ENCODE measurements at regions not wholly inside any gene's neighbourhood (a gene's known extent, or its start where the extent isn't known, plus 50 kb on each side); places are given as distances from the start of the nearest gene placed in this dataset.

GRCh38 chr7:153576096-153576495, 476.1 kb upstream of the DPP6 start:
- Mint-ChIP-seq H3K27me3 (no peaks in the 10 kb centered on the region), H3K4me1 (no peaks in the 10 kb centered on the region), H3K4me3 (no peak overlapping the region), H3K9me3 (peaks cover 13 to 50% (median 24%) of the 10 kb centered on the region in 7 donors), H3K27ac (no peak overlapping the region), H3K36me3 (no peaks in the 10 kb centered on the region)
- no peak for DNase-seq
- no peak for ATAC-seq (ENCODE audit: low read depth in 2 of 2)

GRCh38 chr7:153581419-153581818, 470.8 kb upstream of the DPP6 start:
- Mint-ChIP-seq H3K9me3 (peaks cover 11 to 38% (median 19%) of the 10 kb centered on the region in 7 donors), H3K4me3 (no peak overlapping the region), H3K27ac (no peak overlapping the region), H3K36me3 (no peaks in the 10 kb centered on the region), H3K4me1 (no peaks in the 10 kb centered on the region), H3K27me3 (no peaks in the 10 kb centered on the region)
- no peak for ATAC-seq (ENCODE audit: low read depth in 2 of 2)
- no peak for DNase-seq

DNA sequence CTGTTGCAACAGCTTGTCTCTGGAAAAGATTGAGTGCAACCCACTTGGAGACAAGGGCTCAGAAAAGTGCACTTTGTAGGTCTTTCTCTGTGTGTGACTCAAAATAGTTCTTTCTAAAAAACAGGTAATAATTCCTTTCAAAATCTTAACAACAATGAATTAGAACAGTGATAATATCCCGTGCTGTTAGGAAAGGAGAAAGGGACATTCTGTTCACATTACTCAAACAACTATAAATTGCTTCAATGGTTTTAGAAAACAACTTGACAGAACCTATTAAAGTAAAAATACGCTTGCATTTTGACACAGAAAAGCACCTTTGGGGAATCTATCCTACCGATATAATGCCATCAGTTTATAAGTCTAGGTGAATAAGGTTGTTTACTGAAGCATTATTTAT, 468.1 kb upstream of the DPP6 start:
- Mint-ChIP-seq H3K27ac (no peak overlapping the region), H3K9me3 (peaks cover 6 to 28% (median 11%) of the 10 kb centered on the region in 7 donors), H3K27me3 (no peaks in the 10 kb centered on the region), H3K36me3 (no peaks in the 10 kb centered on the region), H3K4me3 (no peak overlapping the region), H3K4me1 (no peaks in the 10 kb centered on the region)
- ATAC-seq (ENCODE audit: low read depth in 2 of 2) (no peak), DNase-seq (no peak)

DNA sequence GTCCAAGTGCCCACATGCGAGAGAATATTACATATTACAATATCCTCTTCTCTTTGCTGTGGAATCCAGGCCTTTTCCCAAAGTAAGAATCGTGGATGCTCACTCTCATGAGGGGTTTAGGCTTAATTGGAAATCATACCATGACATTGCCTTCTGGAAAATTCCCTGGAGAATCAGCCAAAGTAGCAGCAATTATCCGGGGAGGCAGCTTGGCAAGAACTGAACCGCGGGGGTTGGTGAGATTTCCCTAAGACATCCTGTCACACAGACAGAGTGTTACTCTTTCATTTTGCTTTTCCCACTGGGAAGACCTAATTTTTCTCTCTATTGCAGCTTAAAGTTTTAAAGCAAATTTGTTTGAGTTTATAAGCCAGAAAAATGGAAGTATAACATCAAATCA, 463.6 kb upstream of the DPP6 start:
- H3K36me3 Mint-ChIP-seq = no peaks in the 10 kb centered on the region
- peaks cover 0 to 17% (median 12%) of the 10 kb centered on the region in 7 donors for H3K9me3 Mint-ChIP-seq
- H3K4me3 Mint-ChIP-seq = no peak overlapping the region
- ATAC-seq (ENCODE audit: low read depth in 2 of 2) (no peak), DNase-seq (no peak)
- no peaks in the 10 kb centered on the region for H3K4me1 Mint-ChIP-seq
- no peak overlapping the region for H3K27ac Mint-ChIP-seq
- H3K27me3 Mint-ChIP-seq = no peaks in the 10 kb centered on the region

DNA sequence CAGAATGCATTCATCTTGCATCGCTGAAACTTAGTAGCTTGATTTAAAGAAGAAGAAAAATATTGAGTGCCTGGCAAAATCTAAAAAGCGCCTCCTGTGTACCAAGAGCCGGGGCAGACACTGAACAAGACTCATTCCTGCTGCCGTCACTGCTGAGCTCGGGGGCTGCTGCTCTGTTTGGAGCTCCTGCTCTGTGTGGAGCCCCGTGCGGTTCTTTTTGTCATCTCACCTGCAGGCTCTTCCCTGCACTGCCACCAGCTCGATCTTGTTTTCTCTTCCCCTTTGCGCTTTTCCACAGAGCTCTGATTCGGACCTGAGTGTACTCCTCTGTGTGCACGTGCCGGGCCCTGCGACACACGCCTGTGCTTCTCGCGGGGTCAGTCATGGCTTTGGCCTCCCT, 462.1 kb upstream of the DPP6 start:
- Mint-ChIP-seq H3K36me3 (no peaks in the 10 kb centered on the region), H3K27me3 (no peaks in the 10 kb centered on the region), H3K4me3 (no peak overlapping the region), H3K9me3 (peaks cover 0 to 16% (median 6%) of the 10 kb centered on the region in 7 donors), H3K27ac (no peak overlapping the region), H3K4me1 (no peaks in the 10 kb centered on the region)
- ATAC-seq (ENCODE audit: low read depth in 2 of 2) = no peak
- DNase-seq = no peak

DNA sequence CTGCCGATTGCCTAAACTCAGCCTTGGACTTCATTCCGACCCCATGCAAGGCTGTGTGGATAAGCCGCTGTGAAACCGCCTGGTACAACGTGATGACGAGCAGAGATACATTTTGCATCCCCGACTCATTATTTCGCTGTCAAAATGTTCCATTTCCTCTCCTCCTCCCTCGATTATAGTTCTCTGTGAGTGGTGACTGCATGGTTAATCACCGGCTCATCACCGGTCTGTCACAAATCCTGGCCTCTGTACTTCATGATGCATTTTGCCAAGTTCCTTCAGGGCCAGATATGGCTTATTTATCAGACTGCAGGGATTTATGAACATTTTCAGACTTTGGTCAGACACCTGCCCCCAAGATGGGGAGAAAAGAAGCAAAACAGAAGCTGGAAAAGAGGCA, 461.6 kb upstream of the DPP6 start:
- DNase-seq = no peak
- H3K4me1 Mint-ChIP-seq = no peaks in the 10 kb centered on the region
- H3K4me3 Mint-ChIP-seq = no peak overlapping the region
- H3K27me3 Mint-ChIP-seq = no peaks in the 10 kb centered on the region
- no peak overlapping the region for H3K27ac Mint-ChIP-seq
- ATAC-seq (ENCODE audit: low read depth in 2 of 2) = no peak
- peaks cover 0 to 19% (median 6%) of the 10 kb centered on the region in 7 donors for H3K9me3 Mint-ChIP-seq
- no peaks in the 10 kb centered on the region for H3K36me3 Mint-ChIP-seq

DNA sequence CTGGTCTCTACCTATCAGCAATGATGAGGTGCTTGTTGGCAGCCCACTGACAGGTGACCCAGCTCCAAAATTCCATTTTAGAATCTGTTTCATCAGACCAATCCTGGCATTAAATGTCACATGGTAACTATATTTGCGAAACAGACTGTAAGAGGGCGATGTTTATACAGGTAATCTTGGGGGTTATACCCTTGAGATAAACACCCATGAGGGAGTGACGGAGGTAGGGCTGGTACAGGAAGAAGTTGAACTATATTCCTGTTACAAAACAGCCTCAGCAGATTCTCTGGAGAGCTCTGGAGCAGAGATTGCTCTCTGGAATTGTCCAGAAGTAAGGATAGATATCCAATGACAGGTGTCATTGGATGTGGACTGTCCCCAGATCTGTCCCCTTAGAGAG, 444.8 kb upstream of the DPP6 start:
- Mint-ChIP-seq H3K9me3 (peaks cover 8 to 33% (median 11%) of the 10 kb centered on the region in 7 donors), H3K36me3 (no peaks in the 10 kb centered on the region), H3K4me1 (no peaks in the 10 kb centered on the region), H3K27ac (no peak overlapping the region), H3K4me3 (no peak overlapping the region), H3K27me3 (no peaks in the 10 kb centered on the region)
- no peak for DNase-seq
- ATAC-seq (ENCODE audit: low read depth in 2 of 2) = no peak

DNA sequence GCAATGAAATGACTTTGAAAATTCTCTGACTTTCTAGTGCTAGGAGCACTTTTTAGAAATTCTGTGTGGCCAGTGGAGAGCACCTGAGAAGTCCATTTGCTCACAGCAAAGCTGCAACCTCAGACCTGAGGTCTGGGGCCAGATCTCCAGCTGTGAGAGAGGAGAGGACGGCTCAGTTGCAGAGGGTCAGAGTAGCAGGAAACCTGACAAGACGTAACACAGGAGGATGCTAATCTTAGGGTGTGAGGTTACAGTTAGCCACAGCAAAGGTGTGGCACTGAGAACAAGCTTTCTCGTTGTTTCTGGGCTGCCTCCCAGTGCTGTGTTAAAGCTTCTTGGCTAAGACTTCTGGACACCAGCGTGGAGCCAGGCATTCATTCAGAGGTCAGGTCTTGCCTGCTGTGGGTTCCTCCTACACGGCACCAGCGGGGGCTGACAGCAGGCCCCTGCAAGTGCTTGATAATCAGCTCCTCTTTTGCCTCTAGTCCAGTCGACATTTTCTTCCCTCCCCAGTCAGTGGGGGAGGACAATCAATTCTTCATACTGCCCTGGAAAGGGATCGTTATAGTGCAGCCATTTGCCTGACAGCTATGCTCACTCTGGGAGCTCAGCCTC, 435.4 kb upstream of the DPP6 start:
- Mint-ChIP-seq H3K27me3 (no peaks in the 10 kb centered on the region), H3K36me3 (no peaks in the 10 kb centered on the region), H3K27ac (no peak overlapping the region), H3K4me1 (no peaks in the 10 kb centered on the region), H3K9me3 (peaks cover 0 to 20% (median 4%) of the 10 kb centered on the region in 7 donors), H3K4me3 (no peak overlapping the region)
- ATAC-seq (ENCODE audit: low read depth in 2 of 2) (no peak), DNase-seq (no peak)

GRCh38 chr7:153627323-153627722, 424.9 kb upstream of the DPP6 start:
- H3K36me3 Mint-ChIP-seq = no peaks in the 10 kb centered on the region

DNA sequence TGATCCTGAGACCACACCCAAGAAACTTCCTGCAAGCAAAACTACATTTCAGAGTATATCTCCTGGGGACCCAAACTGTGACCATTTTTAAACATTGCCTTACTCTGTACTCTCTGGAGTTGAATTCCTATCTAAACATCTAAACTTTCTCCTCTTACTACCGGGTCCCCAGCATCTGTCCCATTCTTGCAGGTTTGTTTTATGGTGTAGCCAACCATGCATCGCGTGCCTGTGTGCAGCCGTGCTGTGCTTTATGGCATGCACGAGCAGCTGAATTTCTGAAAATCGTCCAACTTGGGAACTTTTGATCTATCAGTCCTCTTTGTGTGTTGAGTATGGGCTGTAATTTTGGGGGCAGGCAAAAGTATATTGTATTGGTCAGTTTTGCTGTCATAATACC, 423.8 kb upstream of the DPP6 start:
- H3K36me3 Mint-ChIP-seq = no peaks in the 10 kb centered on the region
- H3K4me1 Mint-ChIP-seq = no peaks in the 10 kb centered on the region
- no peaks in the 10 kb centered on the region for H3K27me3 Mint-ChIP-seq
- no peak overlapping the region for H3K4me3 Mint-ChIP-seq
- no peak overlapping the region for H3K27ac Mint-ChIP-seq
- ATAC-seq (ENCODE audit: low read depth in 2 of 2) (no peak), DNase-seq (no peak)
- peaks cover 2 to 27% (median 12%) of the 10 kb centered on the region in 7 donors for H3K9me3 Mint-ChIP-seq

More at GRCh38 chr7:153627323-153627722, 424.9 kb upstream of the DPP6 start:
- Mint-ChIP-seq H3K4me3 (no peak overlapping the region), H3K4me1 (no peaks in the 10 kb centered on the region), H3K27ac (no peak overlapping the region), H3K27me3 (no peaks in the 10 kb centered on the region), H3K9me3 (peaks cover 8 to 34% (median 11%) of the 10 kb centered on the region in 7 donors)
- ATAC-seq (ENCODE audit: low read depth in 2 of 2) (no peak), DNase-seq (no peak)

GRCh38 chr7:153628825-153629224, 423.4 kb upstream of the DPP6 start:
- Mint-ChIP-seq H3K27me3 (no peaks in the 10 kb centered on the region), H3K4me3 (no peak overlapping the region), H3K27ac (no peak overlapping the region), H3K9me3 (peaks cover 2 to 27% (median 12%) of the 10 kb centered on the region in 7 donors), H3K36me3 (no peaks in the 10 kb centered on the region), H3K4me1 (no peaks in the 10 kb centered on the region)
- DNase-seq = no peak
- ATAC-seq (ENCODE audit: low read depth in 2 of 2) = no peak

DNA sequence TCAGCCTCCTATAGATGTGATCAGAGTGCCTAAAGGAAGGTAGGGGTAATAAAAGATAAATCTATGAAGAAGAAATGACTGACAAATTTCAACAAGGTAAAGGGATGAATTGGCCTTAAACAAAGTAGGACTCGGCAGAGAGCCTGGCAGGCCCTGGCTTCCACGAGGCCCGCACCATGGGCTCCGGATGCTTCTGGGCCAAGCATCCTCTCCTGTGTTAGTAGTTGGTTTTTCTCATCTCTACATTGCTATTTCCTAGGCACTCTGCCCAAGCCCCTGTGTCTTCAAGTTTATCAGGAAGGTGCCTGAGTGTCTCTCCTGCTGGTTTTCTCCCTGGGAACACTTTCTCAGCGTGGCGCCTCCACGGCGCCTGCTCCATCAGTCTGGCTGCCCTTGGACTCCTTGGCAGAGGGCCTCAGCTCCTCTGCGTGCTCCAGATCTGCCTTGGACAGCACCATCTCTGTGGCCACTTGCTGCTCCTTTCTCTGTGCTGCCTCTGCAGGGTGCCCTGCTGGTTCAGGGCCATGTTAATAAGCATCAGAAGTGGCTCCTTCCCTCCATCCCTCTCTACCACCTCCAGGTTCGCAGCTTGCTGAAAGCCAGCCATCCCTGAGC, 413.3 kb upstream of the DPP6 start:
- ATAC-seq (ENCODE audit: low read depth in 2 of 2) (no peak), DNase-seq (no peak)
- no peak overlapping the region for H3K27ac Mint-ChIP-seq
- H3K4me3 Mint-ChIP-seq = no peak overlapping the region
- H3K9me3 Mint-ChIP-seq = peaks cover 15 to 63% (median 22%) of the 10 kb centered on the region in 7 donors
- H3K4me1 Mint-ChIP-seq = no peaks in the 10 kb centered on the region
- H3K27me3 Mint-ChIP-seq = no peaks in the 10 kb centered on the region
- no peaks in the 10 kb centered on the region for H3K36me3 Mint-ChIP-seq

DNA sequence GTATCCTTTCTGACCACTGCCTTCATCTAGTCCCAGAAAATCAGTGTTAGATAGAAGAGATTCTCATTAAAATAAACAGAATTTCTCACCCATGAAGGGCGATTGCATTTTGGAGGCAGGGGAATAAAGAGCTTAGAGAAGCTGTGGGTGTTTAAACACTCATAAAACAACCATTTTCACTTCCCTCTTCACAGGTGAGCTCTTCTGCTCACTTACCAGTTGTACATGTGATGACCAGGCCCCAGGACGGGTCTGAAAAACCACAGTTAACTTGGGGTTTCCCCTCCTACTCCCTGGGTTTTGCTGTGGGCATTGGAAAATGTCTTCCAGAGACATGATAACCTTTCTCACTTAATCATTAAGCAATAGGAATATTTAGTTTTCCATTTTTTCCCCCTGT, 411.6 kb upstream of the DPP6 start:
- DNase-seq (no peak), ATAC-seq (ENCODE audit: low read depth in 2 of 2) (no peak)
- Mint-ChIP-seq H3K9me3 (peaks cover 11 to 72% (median 27%) of the 10 kb centered on the region in 7 donors), H3K4me1 (no peaks in the 10 kb centered on the region), H3K27me3 (no peaks in the 10 kb centered on the region), H3K36me3 (no peaks in the 10 kb centered on the region), H3K27ac (no peak overlapping the region), H3K4me3 (no peak overlapping the region)

DNA sequence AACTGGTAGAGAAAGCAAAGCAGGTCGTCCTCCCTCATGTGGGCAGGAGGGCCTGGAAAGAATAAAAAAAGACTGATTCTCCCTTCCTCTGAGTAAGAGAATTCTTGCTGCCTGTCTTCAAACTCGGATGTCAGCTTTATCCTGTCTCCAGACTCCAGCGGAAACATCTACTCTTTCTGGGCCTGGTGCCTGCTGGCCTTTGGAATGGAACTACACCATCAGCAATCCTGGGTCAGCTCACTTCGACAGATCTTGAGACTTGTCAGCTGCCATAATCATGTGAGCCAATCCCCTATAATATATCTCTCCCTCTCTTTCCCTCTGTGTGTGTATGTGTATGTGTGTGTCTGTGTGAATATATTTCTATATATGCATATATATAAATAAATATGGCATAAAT, 411.0 kb upstream of the DPP6 start:
- Mint-ChIP-seq H3K4me3 (no peak overlapping the region), H3K36me3 (no peaks in the 10 kb centered on the region), H3K27ac (no peak overlapping the region), H3K27me3 (no peaks in the 10 kb centered on the region), H3K4me1 (no peaks in the 10 kb centered on the region), H3K9me3 (peaks cover 10 to 70% (median 27%) of the 10 kb centered on the region in 7 donors)
- no peak for ATAC-seq (ENCODE audit: low read depth in 2 of 2)
- no peak for DNase-seq

Data from naive B cell (primary cell).